Stimulated activated CD4-positive, alpha-beta T cell treated with anti-CD3 and anti-CD28 coated beads, Interleukin-4, amount 100 ng/mL, for 24 hours (primary cell): ENCODE measurements at regions not wholly inside any gene's neighbourhood (a gene's known extent, or its start where the extent isn't known, plus 50 kb on each side); places are given as distances from the start of the nearest gene placed in this dataset.
"Not testable (repeated sequence)": the region's sequence is repeated elsewhere in the genome, so short reads cannot be mapped to it uniquely, and the experiment has no call there.

ENCODE experiments used
- DNase-seq: peaks from one replicate; pipeline ENCODE4 v3.0.0-alpha.2; 2020

GRCh38 chr3:168975576-168975975 lies 687.9 kb downstream of the MECOM start:
- no peak for DNase-seq

GRCh38 chr3:168974617-168975403 lies 688.7 kb downstream of the MECOM start:
- DNase-seq = no peak

GRCh38 chr3:168973897-168974296 lies 689.6 kb downstream of the MECOM start:
- no peak for DNase-seq

- no peak for DNase-seq
Measured at GRCh38 chr3:168973206-168973605, 690.3 kb downstream of the MECOM start.

DNA sequence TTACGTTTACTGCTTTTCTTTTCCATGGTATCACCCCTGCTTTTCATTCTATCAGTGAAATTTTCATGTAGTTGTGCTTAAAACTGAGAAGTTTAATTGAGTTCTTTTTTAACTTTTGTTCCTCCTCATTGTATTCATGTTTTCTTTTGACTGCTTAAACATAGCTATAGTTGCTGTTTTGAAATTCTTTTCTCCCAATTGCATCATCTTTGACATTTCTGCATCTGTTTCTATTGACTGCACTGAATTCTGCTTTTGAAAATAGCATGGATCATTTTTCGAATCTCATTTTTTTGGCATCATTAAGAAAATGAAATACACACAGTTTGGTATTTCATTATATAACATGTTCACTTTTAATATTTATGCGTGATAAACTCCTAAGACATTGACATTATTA lies 694.9 kb downstream of the MECOM start:
- DNase-seq = no peak

GRCh38 chr3:168964736-168965135 lies 698.8 kb downstream of the MECOM start:
- no peak for DNase-seq

- DNase-seq = no peak
Measured at GRCh38 chr3:168961271-168961670, 702.2 kb downstream of the MECOM start.

- no peak for DNase-seq
Measured at GRCh38 chr3:168959731-168960130, 703.8 kb downstream of the MECOM start.

DNA sequence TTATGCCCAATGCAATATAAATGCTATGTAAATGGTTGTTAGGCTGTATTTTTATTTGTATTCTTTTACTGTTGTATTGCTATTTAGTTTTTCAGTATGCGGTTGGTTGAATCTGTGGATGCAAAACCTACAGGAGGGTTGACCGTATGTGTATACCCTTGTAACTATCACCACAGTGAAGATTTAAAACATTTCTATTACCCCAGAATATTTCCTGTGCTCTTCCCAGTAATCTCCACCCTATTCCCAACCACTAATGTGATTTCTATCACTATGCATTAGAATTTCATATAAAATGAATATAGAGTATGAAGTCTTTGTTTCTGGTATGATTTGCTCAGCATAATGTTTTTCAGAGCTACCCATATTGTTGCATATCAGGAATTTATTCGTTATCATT lies 705.0 kb downstream of the MECOM start:
- no peak for DNase-seq

DNA sequence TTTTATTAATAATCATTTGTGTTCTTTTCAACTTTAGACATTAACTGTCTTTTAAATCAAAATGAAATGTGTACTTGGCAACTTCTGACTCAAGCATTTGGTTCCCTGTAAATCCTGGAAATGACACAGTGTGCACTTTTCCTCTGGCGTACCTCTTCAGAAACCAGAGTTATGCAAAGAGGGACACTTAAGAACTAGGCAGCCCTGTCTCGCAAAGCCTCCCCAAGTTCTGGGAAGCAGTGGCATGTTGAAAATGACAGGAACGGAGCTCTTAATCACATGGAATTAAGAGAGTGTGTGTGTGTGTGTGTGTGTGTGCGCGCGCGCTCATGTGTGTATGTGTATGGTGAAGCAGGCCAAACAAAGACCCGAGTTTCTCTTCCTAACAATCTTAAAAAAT lies 707.4 kb downstream of the MECOM start:
- DNase-seq = no peak

DNA sequence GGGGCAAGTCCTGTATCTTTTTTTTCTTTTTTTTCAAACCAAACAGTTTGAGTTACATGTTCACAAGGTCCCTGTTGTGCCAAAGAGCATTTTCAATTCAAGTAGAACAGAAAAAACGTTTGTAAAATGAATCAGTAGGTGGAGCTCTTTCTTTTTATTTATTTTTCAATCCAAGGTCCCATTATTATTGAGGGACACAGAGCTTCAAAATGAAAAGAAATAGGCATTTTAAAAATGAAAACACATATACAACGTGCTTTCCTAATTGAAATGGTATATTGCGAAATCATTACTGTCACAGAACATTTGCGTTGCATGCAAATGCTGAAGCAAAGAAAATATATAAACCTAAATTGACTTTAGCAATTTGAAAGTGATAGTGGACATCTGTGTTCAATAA lies 711.0 kb downstream of the MECOM start:
- DNase-seq = no peak

DNA sequence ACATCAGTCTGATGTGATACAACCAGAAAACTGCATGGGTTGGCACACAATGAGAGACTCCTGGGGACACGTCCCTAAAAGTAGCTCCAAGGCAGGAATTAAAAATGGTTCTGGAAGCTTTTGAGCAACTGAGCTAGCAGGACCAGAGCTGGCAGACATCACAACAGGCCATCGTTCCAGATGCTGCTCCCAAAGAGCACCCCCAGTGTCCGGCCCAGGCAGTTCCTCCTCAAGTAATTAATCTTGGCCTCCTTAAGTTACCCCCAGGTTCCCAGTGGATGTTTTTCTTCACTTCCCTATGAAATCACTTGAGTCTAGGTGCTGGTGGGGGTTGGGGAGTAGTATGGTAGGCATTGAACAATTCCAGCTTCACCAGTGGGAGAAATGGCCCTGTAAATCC lies 711.6 kb downstream of the MECOM start:
- no peak for DNase-seq

- no peak for DNase-seq
Measured at GRCh38 chr3:168951368-168951767, 712.1 kb downstream of the MECOM start.

DNA sequence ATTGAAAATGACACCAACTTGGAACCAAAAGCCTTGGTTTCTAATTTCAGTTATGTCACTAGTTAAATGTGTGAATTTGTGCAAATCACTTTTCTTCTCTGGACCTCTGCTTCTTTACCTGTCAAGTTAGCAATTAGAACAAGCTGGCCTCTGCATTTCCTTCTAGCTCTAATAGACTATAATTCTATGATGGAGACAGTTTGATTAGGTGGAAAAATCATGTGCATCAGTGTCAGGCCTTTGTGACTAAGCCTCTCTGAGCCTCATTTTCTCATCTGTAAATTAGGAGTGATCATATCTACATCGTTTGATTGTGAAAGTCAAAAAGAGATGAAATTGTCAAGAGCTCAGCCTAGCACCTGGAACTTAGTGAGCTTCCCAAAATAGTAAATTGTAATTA lies 712.9 kb downstream of the MECOM start:
- DNase-seq = no peak

DNA sequence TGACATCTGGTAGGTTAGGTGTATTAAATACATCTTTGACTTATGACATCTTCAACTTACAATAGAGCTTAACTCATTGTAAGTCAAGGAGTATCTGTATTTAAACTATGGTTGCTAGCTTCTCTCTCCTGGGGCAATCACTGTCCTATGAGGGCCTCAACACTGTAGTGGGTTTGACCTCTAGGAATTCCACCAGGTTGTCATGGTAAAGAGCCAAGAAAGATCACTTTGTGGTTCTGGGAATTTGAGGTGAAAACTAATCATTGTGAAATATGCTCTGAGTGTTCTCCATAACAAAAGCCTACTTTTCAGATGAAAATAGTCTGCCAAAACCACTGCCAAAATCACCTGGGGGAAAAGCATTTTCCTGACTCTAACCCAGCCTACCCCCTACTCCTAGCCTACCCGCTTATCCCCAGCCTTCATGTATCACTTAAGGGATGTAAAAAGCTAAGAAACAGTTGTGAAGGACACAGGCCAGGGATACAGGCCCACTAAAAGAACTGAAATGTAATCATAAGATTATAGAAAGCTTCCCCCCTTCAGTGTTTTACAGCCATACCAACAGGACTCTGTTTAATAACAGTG lies 723.8 kb downstream of the MECOM start:
- no peak for DNase-seq

DNA sequence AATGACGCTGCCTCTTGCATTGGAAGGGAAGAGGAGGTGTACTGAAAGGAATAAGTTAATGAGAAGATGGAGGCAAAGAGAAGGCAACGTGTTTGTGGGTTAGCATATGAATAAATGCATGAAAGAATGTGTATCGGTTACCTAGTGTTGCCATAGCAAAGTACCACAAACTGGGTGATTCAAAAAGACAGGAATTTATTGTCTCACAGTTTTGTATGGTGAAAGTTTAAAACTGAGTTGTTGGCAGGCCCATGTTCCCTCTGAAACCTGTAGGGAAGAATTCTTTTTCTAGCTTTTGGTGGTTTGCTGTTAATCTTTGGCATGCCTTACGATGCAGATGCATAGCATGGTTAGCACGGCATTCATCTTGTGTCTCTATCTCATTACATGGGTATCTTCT lies 729.9 kb downstream of the MECOM start:
- no peak for DNase-seq

DNA sequence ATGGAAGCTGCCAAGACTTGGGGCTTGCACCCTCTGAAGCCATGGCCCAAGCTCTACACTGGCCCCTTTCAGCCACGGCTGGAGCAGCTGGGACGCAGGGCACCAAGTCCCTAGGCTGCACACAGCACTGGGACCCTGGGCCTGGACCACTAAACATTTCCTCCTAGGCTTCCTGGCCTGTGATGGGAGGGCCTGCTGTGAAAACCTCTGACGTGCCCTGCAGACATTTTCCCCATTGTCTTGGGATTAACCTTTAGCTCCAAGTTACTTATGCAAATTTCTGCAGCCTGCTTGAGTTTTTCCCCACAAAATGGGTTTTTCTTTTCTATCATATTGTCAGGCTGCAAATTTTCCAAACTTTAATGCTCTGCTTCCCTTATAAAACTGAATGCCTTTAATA lies 733.5 kb downstream of the MECOM start:
- DNase-seq = not testable (repeated sequence)

- no peak for DNase-seq
Measured at GRCh38 chr3:168926426-168926825, 737.1 kb downstream of the MECOM start.

GRCh38 chr3:168925568-168925967 lies 737.9 kb downstream of the MECOM start:
- DNase-seq = no peak

- no peak for DNase-seq
Measured at GRCh38 chr3:168914662-168915061, 748.9 kb downstream of the MECOM start.

DNA sequence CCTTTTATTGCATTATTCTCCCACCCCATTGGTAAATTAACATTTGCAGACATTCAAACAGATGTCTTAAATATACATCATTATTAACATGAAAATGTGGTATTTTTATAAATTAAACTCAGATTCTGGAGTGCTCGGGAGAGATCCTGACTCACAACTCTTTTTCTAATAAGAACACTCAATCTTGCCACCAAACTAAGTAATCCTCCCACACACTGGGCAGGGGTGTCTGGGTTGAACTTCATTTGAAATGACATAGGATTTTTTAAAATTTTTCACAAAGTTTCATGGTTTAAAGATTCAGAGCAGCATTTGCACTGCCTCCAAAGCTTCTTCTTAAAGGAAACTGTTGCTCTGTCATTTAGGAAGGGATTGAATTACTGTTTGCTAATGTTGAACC lies 754.3 kb downstream of the MECOM start:
- no peak for DNase-seq

GRCh38 chr3:168895419-168895818 lies 768.1 kb downstream of the MECOM start:
- no peak for DNase-seq

DNA sequence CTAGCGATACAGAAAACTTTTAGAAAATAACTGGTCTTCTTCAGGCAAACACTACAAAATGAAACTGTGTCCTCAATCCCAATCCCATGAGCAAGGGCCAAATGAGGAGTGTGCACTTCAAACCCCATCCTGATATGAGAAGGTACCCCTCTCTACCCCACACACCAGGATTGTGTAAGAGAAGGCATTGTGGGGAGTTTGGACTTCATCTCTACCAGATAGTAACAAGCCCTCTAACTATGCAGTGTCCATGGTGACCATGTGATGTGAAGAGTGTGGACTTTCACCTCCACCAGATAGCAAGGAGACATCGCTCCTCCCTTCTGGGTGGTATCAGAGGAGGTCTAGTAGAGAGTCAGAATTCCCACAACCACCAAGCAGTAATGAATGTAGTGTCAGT lies 769.3 kb downstream of the MECOM start:
- no peak for DNase-seq

- no peak for DNase-seq
Measured at GRCh38 chr3:168889666-168890065, 773.8 kb downstream of the MECOM start.

- DNase-seq = no peak
Measured at GRCh38 chr3:168888781-168889180, 774.7 kb downstream of the MECOM start.
